IPS-15b (cell line): ENCODE measurements at regions not wholly inside any gene's neighbourhood (a gene's known extent, or its start where the extent isn't known, plus 50 kb on each side); places are given as distances from the start of the nearest gene placed in this dataset.
"Not testable (repeated sequence)": the region's sequence is repeated elsewhere in the genome, so short reads cannot be mapped to it uniquely, and the experiment has no call there.

Source experiments
- H3K27me3 ChIP-seq: one replicate; pipeline ENCODE4 v1.6.1; 2013; ENCODE audit warnings: low read length; ENCODE audit not compliant: control insufficient read depth, insufficient read depth
- H3K36me3 ChIP-seq: one replicate; pipeline ENCODE4 v1.6.1; 2013; ENCODE audit warnings: low read length; ENCODE audit not compliant: control insufficient read depth, insufficient read depth
- H3K4me1 ChIP-seq: one replicate; pipeline ENCODE4 v1.6.1; 2013; ENCODE audit warnings: mild to moderate bottlenecking, low read length; ENCODE audit not compliant: control insufficient read depth, insufficient read depth
- H3K4me3 ChIP-seq: one replicate; pipeline ENCODE4 v1.5.1; 2013; ENCODE audit warnings: low read depth, low read length
- H3K9ac ChIP-seq: one replicate; pipeline ENCODE4 v1.6.1; 2013; ENCODE audit warnings: low read depth, mild to moderate bottlenecking, low read length
- H3K9me3 ChIP-seq: one replicate; pipeline ENCODE4 v1.6.1; 2013; ENCODE audit warnings: mild to moderate bottlenecking, low read length; ENCODE audit not compliant: control insufficient read depth, insufficient read depth

DNA sequence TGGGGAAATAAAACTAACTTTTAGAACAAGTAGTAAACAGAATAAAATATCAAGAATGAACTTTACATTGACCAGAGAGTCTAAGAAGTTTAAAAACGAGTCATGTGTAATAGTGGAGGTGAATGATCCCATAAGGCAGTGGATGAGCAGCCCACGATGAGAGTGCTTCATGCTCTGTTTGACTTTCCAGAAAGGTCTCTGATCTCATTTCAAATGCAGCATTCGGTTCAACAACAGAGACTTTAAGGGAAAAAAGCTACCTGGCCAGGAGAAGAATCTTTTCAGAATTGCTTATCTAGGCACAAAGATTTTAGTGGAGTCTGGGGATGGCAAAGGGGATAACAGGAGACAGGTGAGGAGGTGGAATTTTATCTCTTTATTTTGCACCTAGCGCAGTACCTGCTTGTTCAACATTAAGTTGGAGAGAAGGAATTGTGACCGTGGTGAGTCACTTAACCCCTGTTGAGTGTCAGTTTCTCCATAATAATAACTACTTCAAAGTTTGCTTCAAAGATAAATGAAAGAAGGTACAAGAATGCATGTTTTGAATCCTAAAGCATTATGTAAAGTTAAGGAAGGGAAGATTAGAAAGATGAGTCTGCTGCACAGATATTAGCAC lies 94.9 kb upstream of the KIF26B start:
- Histone ChIP-seq H3K9ac (no peak overlapping the region), H3K9me3 (no peaks in the 10 kb centered on the region), H3K36me3 (no peaks in the 10 kb centered on the region), H3K4me1 (peaks cover 19% of the 10 kb centered on the region), H3K27me3 (no peaks in the 10 kb centered on the region), H3K4me3 (no peak overlapping the region)

DNA sequence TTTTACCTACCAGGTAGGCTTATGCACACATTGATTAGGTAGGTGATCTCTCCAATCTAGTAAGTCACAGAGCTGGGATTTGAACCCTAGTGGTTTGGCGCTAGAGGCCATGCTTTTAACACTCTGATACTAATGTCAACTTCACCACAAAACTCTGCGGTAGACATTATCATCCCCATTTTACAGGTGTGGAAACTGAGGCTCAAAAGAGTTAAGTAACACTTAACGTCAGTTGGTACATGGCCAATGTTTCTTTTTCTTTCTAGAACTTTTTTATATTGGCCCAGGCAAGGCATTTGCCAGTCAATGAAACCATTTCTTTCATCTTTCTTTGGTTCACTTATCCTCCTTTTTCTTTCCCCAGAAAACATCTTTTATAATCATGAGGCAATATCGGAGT lies 95.9 kb upstream of the KIF26B start:
- no peak overlapping the region for H3K9ac ChIP-seq
- no peak overlapping the region for H3K4me3 ChIP-seq
- no peaks in the 10 kb centered on the region for H3K36me3 ChIP-seq
- H3K27me3 ChIP-seq = no peaks in the 10 kb centered on the region
- H3K4me1 ChIP-seq = peaks cover 19% of the 10 kb centered on the region
- H3K9me3 ChIP-seq = no peaks in the 10 kb centered on the region

DNA sequence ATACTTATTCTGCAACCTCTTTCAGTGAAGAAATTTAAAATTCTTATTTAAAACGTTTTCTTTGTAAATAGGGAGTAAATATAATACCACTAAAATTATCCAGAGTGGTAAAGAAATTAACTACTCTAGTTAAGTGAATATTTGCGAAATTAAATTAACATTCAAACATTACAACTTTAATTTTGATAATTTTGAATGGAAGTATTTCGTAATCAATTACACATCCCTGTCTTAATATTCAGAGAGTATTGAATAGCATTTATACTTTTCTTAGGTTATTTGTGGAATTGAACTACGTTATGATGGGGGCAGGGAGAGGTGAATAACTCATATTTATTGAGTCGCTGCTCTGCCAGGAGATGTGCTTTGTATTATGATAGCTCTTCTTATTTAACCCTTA lies 96.3 kb upstream of the KIF26B start:
- peaks cover 19% of the 10 kb centered on the region for H3K4me1 ChIP-seq
- H3K27me3 ChIP-seq = no peaks in the 10 kb centered on the region
- H3K4me3 ChIP-seq = no peak overlapping the region
- no peak overlapping the region for H3K9ac ChIP-seq
- no peaks in the 10 kb centered on the region for H3K9me3 ChIP-seq
- no peaks in the 10 kb centered on the region for H3K36me3 ChIP-seq

DNA sequence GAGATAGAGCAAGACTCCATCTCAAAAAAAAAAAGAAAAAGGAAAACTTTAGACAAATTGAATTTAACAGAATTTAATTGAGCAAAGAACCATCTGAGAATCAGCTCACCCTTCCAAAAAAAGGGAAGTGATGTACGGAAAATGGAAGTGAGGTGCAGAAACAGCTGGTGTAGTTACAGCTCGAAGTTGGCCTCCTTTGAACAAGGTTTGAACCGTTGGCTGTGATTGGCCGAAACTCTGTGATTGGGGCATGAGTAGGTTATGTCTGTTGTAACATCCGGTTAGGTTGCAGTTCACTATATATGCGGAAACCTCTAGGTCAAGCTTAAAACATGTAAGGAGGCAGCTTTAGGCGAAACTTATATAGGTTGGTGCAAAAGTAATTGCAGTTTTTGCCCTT lies 97.9 kb upstream of the KIF26B start:
- Histone ChIP-seq H3K4me1 (peaks cover 21% of the 10 kb centered on the region), H3K36me3 (no peaks in the 10 kb centered on the region), H3K9ac (no peak overlapping the region), H3K27me3 (no peaks in the 10 kb centered on the region), H3K4me3 (no peak overlapping the region), H3K9me3 (no peaks in the 10 kb centered on the region)

DNA sequence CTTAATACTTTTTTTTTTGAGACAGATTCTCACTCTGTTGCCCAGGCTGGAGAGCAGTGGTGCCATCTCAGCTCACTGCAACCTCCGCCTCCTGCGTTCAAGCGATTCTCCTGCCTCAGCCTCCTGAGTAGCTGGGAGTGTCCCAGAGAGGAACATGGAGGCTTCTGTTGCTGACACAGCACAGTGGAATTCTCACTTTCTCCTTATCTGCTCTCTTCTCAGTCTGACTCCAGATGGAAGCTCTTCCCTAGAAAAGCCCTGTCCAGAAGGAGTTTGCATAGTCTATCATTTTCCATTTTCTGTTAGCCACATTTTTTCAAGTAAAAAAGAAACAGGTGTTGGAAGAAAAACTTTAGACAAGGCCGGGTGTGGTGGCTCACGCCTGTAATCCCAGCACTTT lies 98.5 kb upstream of the KIF26B start:
- H3K27me3 ChIP-seq, H3K9ac ChIP-seq, H3K36me3 ChIP-seq, H3K4me3 ChIP-seq, H3K9me3 ChIP-seq: not testable (repeated sequence)
- H3K4me1 ChIP-seq = peaks cover 26% of the 10 kb centered on the region

DNA sequence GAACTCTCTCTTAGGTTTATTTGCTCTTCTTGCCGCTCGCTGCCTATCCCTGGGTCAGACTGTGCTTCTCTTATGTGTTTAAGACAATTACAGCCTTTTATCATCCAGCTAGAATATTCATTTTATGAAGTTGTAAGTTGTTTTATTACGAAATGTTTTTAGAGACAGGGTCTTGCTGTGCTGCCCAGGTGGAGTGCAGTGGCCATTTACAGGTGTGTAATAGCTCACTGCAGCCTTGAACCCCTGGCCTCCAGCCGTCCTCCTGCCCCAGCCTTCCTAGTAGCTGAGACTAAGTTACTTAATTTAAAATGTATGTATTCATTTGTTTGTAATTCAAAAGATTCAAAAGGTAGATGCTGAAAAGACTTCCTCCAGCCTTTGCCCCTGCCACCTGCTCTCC lies 99.0 kb upstream of the KIF26B start:
- Histone ChIP-seq H3K9me3 (no peaks in the 10 kb centered on the region), H3K4me3 (no peak overlapping the region), H3K4me1 (peaks cover 23% of the 10 kb centered on the region), H3K36me3 (no peaks in the 10 kb centered on the region), H3K9ac (no peak overlapping the region), H3K27me3 (no peaks in the 10 kb centered on the region)

DNA sequence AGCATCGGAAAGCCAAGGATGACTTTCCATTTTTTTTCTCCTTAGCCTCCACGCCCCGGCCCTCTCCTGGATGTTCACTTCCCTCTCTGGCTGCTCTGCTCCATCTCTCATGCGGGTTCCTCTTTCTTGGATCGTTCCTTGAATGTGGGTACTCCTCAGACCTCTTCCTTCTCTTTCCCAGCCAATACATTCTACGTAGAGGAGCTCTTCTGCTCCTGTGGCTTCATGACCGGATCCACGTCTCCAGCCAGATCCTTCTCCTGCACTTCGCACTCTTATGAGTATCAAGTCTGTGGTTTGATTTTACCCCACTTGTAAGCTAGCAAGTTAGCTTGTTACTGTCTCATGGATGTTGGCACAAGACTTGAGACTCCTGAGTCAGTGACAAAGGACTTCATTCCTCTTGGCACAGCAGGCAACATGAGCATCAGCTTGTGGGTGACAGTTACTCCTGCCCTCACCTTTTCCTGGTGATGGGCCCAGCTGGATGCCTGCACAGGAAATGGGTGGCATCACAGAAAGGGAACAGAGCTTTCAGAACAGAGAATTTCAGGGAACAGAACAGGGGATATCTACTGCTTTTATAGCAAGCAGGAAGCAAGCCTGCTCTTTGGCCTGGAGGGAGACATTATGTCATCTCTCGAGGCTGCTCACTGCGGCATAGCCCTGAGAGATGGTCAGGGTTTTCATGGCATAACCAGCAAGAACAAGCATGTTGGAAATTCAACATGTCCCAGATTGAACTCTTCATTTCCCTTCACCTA lies 100.1 kb upstream of the KIF26B start:
- Histone ChIP-seq H3K9ac (no peak overlapping the region), H3K4me1 (peaks cover 15% of the 10 kb centered on the region), H3K36me3 (no peaks in the 10 kb centered on the region), H3K4me3 (no peak overlapping the region), H3K9me3 (no peaks in the 10 kb centered on the region), H3K27me3 (no peaks in the 10 kb centered on the region)

DNA sequence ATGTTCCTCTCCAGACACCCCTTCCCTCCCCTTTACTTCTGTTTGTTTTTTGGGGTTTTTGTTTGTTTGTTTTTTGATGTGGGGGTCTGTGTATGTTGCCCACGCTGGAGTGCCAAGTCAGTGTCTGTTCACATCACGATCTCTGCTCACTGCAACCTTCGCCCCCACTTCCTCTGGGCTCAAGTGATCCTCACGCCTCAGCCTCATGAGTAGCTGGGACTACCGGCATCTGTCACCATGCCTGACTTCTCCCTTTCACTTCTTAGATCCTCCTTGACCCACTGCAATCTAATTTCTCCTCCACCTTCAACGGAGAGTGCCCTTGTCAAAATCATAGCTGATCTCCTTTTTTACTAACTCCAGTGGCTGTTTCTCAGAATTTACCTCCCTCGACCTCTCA lies 100.7 kb upstream of the KIF26B start:
- Histone ChIP-seq H3K9ac (no peak overlapping the region), H3K4me3 (no peak overlapping the region), H3K36me3 (no peaks in the 10 kb centered on the region), H3K4me1 (peaks cover 9% of the 10 kb centered on the region), H3K9me3 (no peaks in the 10 kb centered on the region), H3K27me3 (no peaks in the 10 kb centered on the region)

DNA sequence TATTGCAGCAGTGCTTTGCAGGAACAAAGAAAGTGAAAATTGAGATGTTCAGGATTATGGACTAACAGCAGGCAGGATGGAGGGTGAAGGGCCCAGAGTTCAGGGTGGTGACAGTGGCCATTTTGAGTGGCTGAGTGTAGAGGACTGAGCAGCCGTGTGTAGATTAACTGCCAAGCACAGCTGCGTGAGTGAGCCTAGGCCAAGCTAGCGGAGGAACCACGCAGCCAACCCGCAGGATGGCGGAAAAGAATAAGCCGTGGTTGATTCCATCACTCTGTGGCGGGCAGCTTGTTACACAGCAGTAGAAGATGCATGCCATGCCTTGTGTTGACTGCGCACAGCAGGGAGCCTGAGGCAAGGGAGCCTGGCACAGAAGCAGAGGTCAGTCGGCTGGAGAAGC lies 102.5 kb upstream of the KIF26B start:
- H3K36me3 ChIP-seq = no peaks in the 10 kb centered on the region
- H3K9me3 ChIP-seq = no peaks in the 10 kb centered on the region
- H3K27me3 ChIP-seq = no peaks in the 10 kb centered on the region
- H3K4me1 ChIP-seq = peaks cover 7% of the 10 kb centered on the region
- no peak overlapping the region for H3K4me3 ChIP-seq
- no peak overlapping the region for H3K9ac ChIP-seq

DNA sequence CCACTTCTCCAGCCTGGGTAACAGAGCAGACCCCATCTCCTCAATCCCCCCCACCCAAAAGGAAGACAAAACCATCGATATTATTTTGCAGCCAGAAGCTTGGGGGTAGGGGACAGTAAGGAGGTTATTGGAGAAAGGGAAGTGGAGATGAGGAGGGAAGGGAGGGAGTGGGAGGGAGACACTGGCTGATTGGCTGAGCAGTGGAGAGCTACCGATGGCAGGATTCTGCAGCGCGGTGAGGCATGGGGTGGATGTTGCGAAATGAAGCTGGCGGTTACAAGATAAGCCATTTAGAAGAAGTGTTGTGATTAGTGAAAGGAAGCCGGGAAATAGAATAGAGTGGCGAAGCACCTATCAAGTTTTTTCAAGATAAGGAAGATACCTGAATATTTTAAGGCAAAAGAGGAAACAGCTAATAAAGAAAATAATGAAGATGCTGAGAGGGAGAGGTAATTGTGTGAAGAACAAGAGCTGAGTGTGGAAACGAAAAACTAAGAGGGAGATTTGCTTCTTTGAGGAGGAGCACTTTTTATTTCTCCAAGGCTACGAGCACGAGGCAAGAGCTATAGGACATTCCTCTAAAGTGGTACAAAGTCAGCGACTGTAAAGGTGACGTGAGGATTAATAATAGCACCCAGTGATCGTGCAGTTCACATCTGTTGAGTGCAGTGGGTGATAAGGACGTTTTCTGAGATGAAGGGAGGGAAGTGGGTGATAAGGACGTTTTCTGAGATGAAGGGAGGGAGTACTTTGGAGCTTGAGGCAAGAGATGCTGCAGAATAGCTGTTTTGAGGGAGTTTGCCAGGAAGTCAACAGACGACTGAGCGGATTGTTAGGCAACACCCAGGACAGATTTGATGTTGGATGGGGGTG lies 103.2 kb upstream of the KIF26B start:
- Histone ChIP-seq H3K27me3 (no peaks in the 10 kb centered on the region), H3K36me3 (no peaks in the 10 kb centered on the region), H3K9me3 (no peaks in the 10 kb centered on the region), H3K4me1 (peaks cover 12% of the 10 kb centered on the region), H3K4me3 (no peak overlapping the region), H3K9ac (no peak overlapping the region)

DNA sequence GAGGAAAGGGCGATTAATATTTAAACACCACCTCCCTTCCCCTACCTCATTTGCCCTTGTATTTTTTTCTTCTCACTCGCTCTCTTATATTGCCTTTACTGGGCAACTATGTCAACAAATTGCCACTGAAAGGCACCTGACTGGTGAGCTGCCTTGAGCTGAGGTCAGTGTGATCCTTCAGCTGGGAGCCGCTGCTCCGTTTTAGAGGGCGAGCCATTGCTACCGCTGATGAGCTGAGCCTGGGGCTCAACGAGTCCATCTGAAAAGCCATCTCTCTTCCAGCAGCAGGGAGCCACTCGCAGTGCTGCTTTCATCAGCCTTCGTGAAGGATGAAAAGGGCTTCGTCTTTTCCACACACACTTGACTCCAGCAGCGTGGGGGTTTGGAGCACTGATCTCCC lies 108.0 kb upstream of the KIF26B start:
- peaks cover 9% of the 10 kb centered on the region for H3K4me1 ChIP-seq
- H3K36me3 ChIP-seq = no peaks in the 10 kb centered on the region
- no peak overlapping the region for H3K4me3 ChIP-seq
- H3K9me3 ChIP-seq = no peaks in the 10 kb centered on the region
- no peaks in the 10 kb centered on the region for H3K27me3 ChIP-seq
- no peak overlapping the region for H3K9ac ChIP-seq

DNA sequence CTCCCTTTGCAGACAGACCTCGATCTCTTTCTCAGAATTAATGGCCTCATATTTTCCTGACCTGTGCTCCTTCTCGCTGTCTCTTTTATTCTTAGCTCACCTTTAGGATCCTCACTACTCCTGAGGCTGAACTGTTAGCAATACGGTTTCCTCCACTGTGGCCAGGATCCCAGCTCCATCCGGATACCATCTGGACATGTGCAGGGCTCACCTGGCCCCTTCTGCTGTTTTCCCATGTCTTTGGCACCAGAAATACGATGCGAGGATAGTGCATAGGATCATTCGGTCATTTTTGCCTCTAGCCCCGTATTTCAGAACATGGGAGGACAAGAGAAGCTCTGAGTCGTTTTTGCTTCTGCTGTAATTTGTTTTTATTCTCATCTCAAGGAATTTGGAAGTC lies 108.5 kb upstream of the KIF26B start:
- Histone ChIP-seq H3K9ac (no peak overlapping the region), H3K4me1 (peaks cover 5% of the 10 kb centered on the region), H3K4me3 (no peak overlapping the region), H3K27me3 (no peaks in the 10 kb centered on the region), H3K36me3 (no peaks in the 10 kb centered on the region), H3K9me3 (no peaks in the 10 kb centered on the region)
